ENCODE measurements at regions not wholly inside any gene's neighbourhood (a gene's known extent, or its start where the extent isn't known, plus 50 kb on each side); places are given as distances from the start of the nearest gene placed in this dataset.

GRCh38 chr6:147759536-147759935 lies 251.0 kb downstream of the SAMD5 start:
- no peak for DNase-seq

GRCh38 chr6:147765541-147765940 lies 257.1 kb downstream of the SAMD5 start:
- DNase-seq, result no peak

GRCh38 chr6:147768969-147769368 lies 260.5 kb downstream of the SAMD5 start:
- no peak for DNase-seq

GRCh38 chr6:147769496-147770087 lies 261.1 kb downstream of the SAMD5 start:
- DNase-seq, result no peak

GRCh38 chr6:147770221-147770620 lies 261.7 kb downstream of the SAMD5 start:
- DNase-seq, result no peak

GRCh38 chr6:147772724-147773123 lies 264.2 kb downstream of the SAMD5 start:
- no peak for DNase-seq

GRCh38 chr6:147774856-147775255 lies 266.4 kb downstream of the SAMD5 start:
- no peak for DNase-seq

- no peak for DNase-seq
These were observed 268.2 kb downstream of the SAMD5 start for GRCh38 chr6:147776631-147777213.

- no peak for DNase-seq
These were observed 271.1 kb downstream of the SAMD5 start for GRCh38 chr6:147779624-147780023.

- DNase-seq, result no peak
These were observed 273.8 kb downstream of the SAMD5 start for GRCh38 chr6:147782302-147782701.

GRCh38 chr6:147784371-147784770 lies 275.9 kb downstream of the SAMD5 start:
- DNase-seq, result no peak

- no peak for DNase-seq
These were observed 278.9 kb downstream of the SAMD5 start for GRCh38 chr6:147787417-147787816.

- DNase-seq, result no peak
These were observed 281.0 kb downstream of the SAMD5 start for GRCh38 chr6:147789430-147789947.

GRCh38 chr6:147793871-147794643 lies 285.6 kb downstream of the SAMD5 start:
- DNase-seq, result no peak

GRCh38 chr6:147802459-147802858 lies 294.0 kb downstream of the SAMD5 start:
- no peak for DNase-seq

- no peak for DNase-seq
These were observed 296.7 kb downstream of the SAMD5 start for GRCh38 chr6:147805155-147805554.

GRCh38 chr6:147806697-147807096 lies 298.2 kb downstream of the SAMD5 start:
- no peak for DNase-seq

- DNase-seq, result no peak
These were observed 300.1 kb downstream of the SAMD5 start for GRCh38 chr6:147808640-147809039.

GRCh38 chr6:147811913-147812629 lies 303.6 kb downstream of the SAMD5 start:
- DNase-seq, result no peak

GRCh38 chr6:147817042-147817689 lies 308.7 kb downstream of the SAMD5 start:
- DNase-seq, result no peak

GRCh38 chr6:147820520-147820919 lies 312.0 kb downstream of the SAMD5 start:
- DNase-seq, result no peak

GRCh38 chr6:147821295-147821897 lies 312.9 kb downstream of the SAMD5 start:
- no peak for DNase-seq

All from activated T-cell treated with anti-CD3 and anti-CD28 coated beads for 4 hours (primary cell).